ENCODE measurements at regions not wholly inside any gene's neighbourhood (a gene's known extent, or its start where the extent isn't known, plus 50 kb on each side); places are given as distances from the start of the nearest gene placed in this dataset.

DNA sequence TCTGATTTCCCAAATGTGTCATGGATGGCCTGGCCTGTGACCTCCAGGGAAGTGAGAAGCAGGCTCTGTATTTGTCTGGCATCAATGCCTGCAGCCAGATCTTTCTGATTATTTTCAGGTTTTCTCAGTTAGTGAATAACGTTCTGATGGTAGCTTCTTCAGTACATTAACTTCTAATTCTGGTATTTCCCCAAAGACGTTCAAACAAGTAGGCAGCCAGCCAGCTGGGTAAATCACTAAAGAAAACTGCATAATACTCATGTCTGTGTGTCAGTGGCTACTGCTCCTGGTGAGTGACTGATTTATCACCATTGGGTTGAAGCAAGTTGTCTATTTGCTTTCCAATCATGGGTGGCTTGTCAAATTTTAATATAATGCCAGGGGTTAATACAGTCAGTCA lies 162.6 kb upstream of the PFN2 start:
- no peak overlapping the region for H3K4me2 ChIP-seq (ENCODE audit: insufficient read depth in 1 of 2, low read depth in 2 of 2, low read length in 2 of 2)
- no peak overlapping the region for H2BK20ac ChIP-seq (ENCODE audit: low read length)
- no peak overlapping the region for H2BK120ac ChIP-seq (replicated peaks; ENCODE audit: low read depth, low read length)
- H3K4ac ChIP-seq (replicated peaks; ENCODE audit: insufficient read length, low read depth, low read length) = no peak overlapping the region
- no peaks in the 10 kb centered on the region for H3K27me3 ChIP-seq (replicated peaks in 1 of 4; ENCODE audit: control insufficient read depth in 3 of 4, extremely low read depth in 1 of 4, insufficient read depth in 3 of 4, low read length in 3 of 4)
- ChIA-PET POLR2A (ENCODE audit: partially characterized antibody) (no interaction called here), CTCF (ENCODE audit: partially characterized antibody) (interaction anchor here (0.9 to 1.8 kb wide), 4 partner anchors 15 to 139 kb away, joined by 3 to 4 read pairs (median 3); no protein-coding TSS in a partner anchor)
- no peaks in the 10 kb centered on the region for H3K36me3 ChIP-seq (ENCODE audit: control insufficient read depth in 2 of 4, insufficient read depth in 4 of 4, low read length in 3 of 4)
- no peak overlapping the region for H4K5ac ChIP-seq (ENCODE audit: insufficient read length, low read depth, low read length)
- H3K4me3 ChIP-seq (ENCODE audit: extremely low read depth in 1 of 4, insufficient read depth in 2 of 4, low read depth in 3 of 4, low read length in 4 of 4) = no peak overlapping the region
- peaks cover 12 to 18% (median 14%) of the 10 kb centered on the region in 4 experiments; a peak in 6 of 7 replicates for H3K4me1 ChIP-seq (replicated peaks in 1 of 4; ENCODE audit: control insufficient read depth in 3 of 4, insufficient read depth in 4 of 4, low read length in 3 of 4)
- no peak overlapping the region for H3K23ac ChIP-seq (ENCODE audit: insufficient read length)
- H3K79me1 ChIP-seq (ENCODE audit: low read depth, low read length) = no peaks in the 10 kb centered on the region
- WGBS, 2 experiments (ENCODE audit: extremely low coverage in 1 of 2, insufficient coverage in 1 of 2, insufficient read length in 1 of 2, insufficient replicate concordance in 2 of 2, low coverage in 1 of 2, low lambda C conversion rate in 2 of 2, missing lambda C conversion rate in 1 of 2) = 88% methylated on average over 2 of the region's 2 CpGs; no CpG with 5 or more reads in 1 of the 2 experiments
- H3K9ac ChIP-seq (replicated peaks in 1 of 4; ENCODE audit: extremely low read depth in 1 of 4, low read depth in 3 of 4, low read length in 3 of 4) = no peak overlapping the region
- H2BK15ac ChIP-seq (ENCODE audit: low read length) = no peak overlapping the region
- no peaks in the 10 kb centered on the region for H3K23me2 ChIP-seq (ENCODE audit: low read depth, low read length)
- H4K20me1 ChIP-seq (replicated peaks in 1 of 2; ENCODE audit: control insufficient read depth in 1 of 2, insufficient read depth in 2 of 2, low read length in 2 of 2) = no peaks in the 10 kb centered on the region
- no peak overlapping the region for H3K27ac ChIP-seq (ENCODE audit: low read depth, low read length)
- no peaks in the 10 kb centered on the region for H3K79me2 ChIP-seq (ENCODE audit: control insufficient read depth in 1 of 2, insufficient read depth in 2 of 2, low read length in 2 of 2)
- no peak for FAIRE-seq
- H4K91ac ChIP-seq (replicated peaks; ENCODE audit: insufficient read length, low read length) = no peak overlapping the region
- H2AFZ ChIP-seq (ENCODE audit: low read length) = no peak overlapping the region
- H2BK12ac ChIP-seq (ENCODE audit: low read depth, low read length) = no peak overlapping the region; the same call in 1 of the 2 replicates
- no peak overlapping the region for H3K18ac ChIP-seq (ENCODE audit: extremely low read depth, low read length)
- H3K9me3 ChIP-seq (ENCODE audit: insufficient read depth in 2 of 2, low read depth in 1 of 2, low read length in 1 of 2) = no peaks in the 10 kb centered on the region
- no peak for DNase-seq (ENCODE audit: low read depth in 1 of 2, low spot score in 2 of 2)
- H3K56ac ChIP-seq (replicated peaks; ENCODE audit: insufficient read length, low read depth, low read length) = no peak overlapping the region
- no peak overlapping the region for H2BK5ac ChIP-seq (ENCODE audit: low read depth, low read length)
- no peak overlapping the region; the same call in 1 of the 2 replicates for H2AK5ac ChIP-seq (ENCODE audit: low read depth, low read length)
- H4K8ac ChIP-seq (ENCODE audit: extremely low read depth, insufficient read depth, low read length) = no peak overlapping the region
- H3K14ac ChIP-seq (ENCODE audit: insufficient read length) = no peak overlapping the region
- TF ChIP-seq ATF2 (IDR thresholded peaks at IDR 0.05; ENCODE audit: low read length) = no peak
- TF ChIP-seq MAFK (IDR thresholded peaks at IDR 0.05; ENCODE audit: low read depth, low read length) = no peak
- TF ChIP-seq RFX5 (IDR thresholded peaks at IDR 0.05; ENCODE audit: borderline replicate concordance, low read depth, low read length) = no peak
- TF ChIP-seq EGR1 (IDR thresholded peaks at IDR 0.05; ENCODE audit: borderline replicate concordance, low read depth, low read length) = no peak
